PC-3 (cell line): ENCODE measurements at regions not wholly inside any gene's neighbourhood (a gene's known extent, or its start where the extent isn't known, plus 50 kb on each side); places are given as distances from the start of the nearest gene placed in this dataset.

Experiments used
- ATAC-seq: fragments of 200-7000 bp; cut with Tn5 transposase; 2 replicates; pipeline ENCODE4 v1.9.1; 2020; ENCODE audit warnings: mild to moderate bottlenecking, moderate library complexity
- BruUV-seq: library from RNA; stranded (reverse); fragments of 400-500 nt; replicated peaks from 2 replicates; lab custom pipeline; 2021; lab: Mats Ljungman, UMichigan
- CTCF ChIA-PET: fragments of 300-600 bp; sonication (Branson Sonifier 250); formaldehyde crosslinking; loops from one replicate; lab custom pipeline; 2022; ENCODE audit warnings: antibody characterized with exemption; lab: Charles Lee
- POLR2A ChIA-PET: fragments of 300-600 bp; sonication (Branson Sonifier 250); formaldehyde crosslinking; loops from one replicate; lab custom pipeline; 2022; ENCODE audit warnings: antibody characterized with exemption; ENCODE audit not compliant: unreplicated experiment; lab: Charles Lee
- DNase-seq: peaks from one replicate; pipeline ENCODE4 v3.0.0-alpha.2; 2015
- H2AFZ ChIP-seq: fragments of 300-600 bp; sonication (generic); 2 replicates; pipeline ENCODE4 v1.6.0; 2016; ENCODE audit warnings: antibody characterized with exemption, low read length
- H3F3A ChIP-seq: fragments of 300-600 bp; sonication (generic); one replicate; pipeline ENCODE4 v1.6.0; 2017; ENCODE audit warnings: antibody characterized with exemption, low read length, control low read depth, mild to moderate bottlenecking; ENCODE audit not compliant: unreplicated experiment
- H3K27ac ChIP-seq: fragments of 300-600 bp; sonication (generic); 2 replicates; pipeline ENCODE4 v1.5.1; 2016; ENCODE audit warnings: mild to moderate bottlenecking, low read length
- H3K27me3 ChIP-seq: fragments of 300-600 bp; sonication (generic); 2 replicates; pipeline ENCODE4 v1.6.1; 2016; ENCODE audit warnings: low read length, mixed read lengths
- H3K36me3 ChIP-seq: fragments of 300-600 bp; sonication (generic); 2 replicates; pipeline ENCODE4 v1.6.1; 2016; ENCODE audit warnings: low read depth, mixed run types, low read length, mixed read lengths
- H3K4me1 ChIP-seq: fragments of 300-600 bp; sonication (generic); 2 replicates; pipeline ENCODE4 v1.5.1; 2016; ENCODE audit warnings: low read length; ENCODE audit not compliant: insufficient read depth
- H3K4me2 ChIP-seq: fragments of 300-600 bp; sonication (generic); 2 replicates; pipeline ENCODE4 v1.6.0; 2016; ENCODE audit warnings: low read length
- H3K4me3 ChIP-seq: fragments of 300-600 bp; sonication (generic); 2 replicates; pipeline ENCODE4 v1.5.1; 2016; ENCODE audit warnings: mild to moderate bottlenecking, low read length, mixed read lengths
- H3K79me2 ChIP-seq: fragments of 300-600 bp; sonication (generic); 2 replicates; pipeline ENCODE4 v1.6.1; 2017; ENCODE audit warnings: low read length, mixed read lengths
- H3K9ac ChIP-seq: fragments of 300-600 bp; sonication (generic); 2 replicates; pipeline ENCODE4 v1.6.0; 2016; ENCODE audit warnings: mild to moderate bottlenecking, low read length
- H3K9me2 ChIP-seq: fragments of 300-600 bp; sonication (generic); replicated peaks from 2 replicates; pipeline ENCODE4 v1.6.1; 2016; ENCODE audit warnings: mixed run types, low read length, mixed read lengths
- H3K9me3 ChIP-seq: fragments of 300-600 bp; sonication (generic); 2 replicates; pipeline ENCODE4 v1.6.1; 2016; ENCODE audit warnings: low read length, mixed read lengths
- H4K20me1 ChIP-seq: fragments of 300-600 bp; sonication (generic); 2 replicates; pipeline ENCODE4 v1.6.1; 2016; ENCODE audit warnings: low read length, mixed read lengths
- CTCF ChIP-seq: fragments of 300-600 bp; sonication (generic); conservative IDR thresholded peaks from 2 replicates; pipeline ENCODE4 v1.5.1; 2017; ENCODE audit warnings: antibody characterized with exemption, low read depth, mild to moderate bottlenecking, low read length
- EZH2 ChIP-seq: fragments of 300-600 bp; sonication (generic); IDR thresholded peaks from one replicate; pipeline ENCODE4 v1.6.1; 2017; ENCODE audit warnings: antibody characterized with exemption, mild to moderate bottlenecking, low read length; ENCODE audit not compliant: unreplicated experiment
- EZH2phosphoT487 ChIP-seq: fragments of 300-600 bp; sonication (generic); IDR thresholded peaks from 2 replicates; pipeline ENCODE4 v1.6.1; 2018; ENCODE audit warnings: mild to moderate bottlenecking, antibody characterized with exemption, low read length, borderline replicate concordance
- intact Hi-C: fragments of 100-400 bp; cut with micrococcal nuclease; formaldehyde crosslinking; loops from 2 replicates; pipeline ENCODE4 v1.9.0; 2023

GRCh38 chr3:107112356-107112755 lies 264.9 kb upstream of the CCDC54 start:
- ChIA-PET POLR2A (no interaction called here), CTCF (no interaction called here)
- Histone ChIP-seq H3K4me2 (no peak overlapping the region), H3K9ac (no peak overlapping the region), H3F3A (no peaks in the 10 kb centered on the region), H4K20me1 (no peaks in the 10 kb centered on the region), H3K9me3 (no peaks in the 10 kb centered on the region), H3K4me3 (no peak overlapping the region), H2AFZ (no peak overlapping the region), H3K9me2 (no peaks in the 10 kb centered on the region), H3K36me3 (no peaks in the 10 kb centered on the region), H3K27ac (no peak overlapping the region), H3K79me2 (no peaks in the 10 kb centered on the region), H3K4me1 (peaks cover 9% of the 10 kb centered on the region; the same call in 1 of the 2 replicates), H3K27me3 (no peaks in the 10 kb centered on the region)
- no peak for TF ChIP-seq EZH2
- no peak for TF ChIP-seq CTCF
- TF ChIP-seq EZH2phosphoT487, result no peak
- BruUV-seq, result no TSS peak
- ATAC-seq (no peak), DNase-seq (no peak)
- intact Hi-C loops, result no loop called here

DNA sequence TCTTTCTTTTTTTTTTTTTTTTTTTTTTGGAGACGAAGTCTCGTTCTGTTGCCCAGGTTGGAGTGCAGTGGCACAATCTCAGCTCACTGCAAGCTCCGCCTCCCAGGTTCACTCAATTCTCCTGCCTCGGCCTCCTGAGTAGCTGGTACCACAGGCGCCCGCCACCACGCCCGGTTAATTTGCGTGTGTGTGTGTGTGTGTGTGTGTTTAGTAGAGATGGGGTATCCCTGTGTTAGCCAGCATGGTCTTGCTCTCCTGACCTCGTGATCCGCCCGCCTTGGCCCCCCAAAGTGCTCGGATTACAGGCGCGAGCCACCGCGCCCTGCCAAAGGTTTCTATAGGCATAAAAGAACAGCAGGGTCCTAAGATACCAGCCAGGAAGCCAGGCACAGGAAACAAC lies 261.0 kb upstream of the CCDC54 start:
- POLR2A ChIA-PET, result no interaction called here
- CTCF ChIA-PET, result no interaction called here
- no peak overlapping the region for H3K27ac ChIP-seq
- ATAC-seq (no peak), DNase-seq (no peak)
- H3K4me1 ChIP-seq, result peaks cover 9% of the 10 kb centered on the region; the same call in 1 of the 2 replicates
- no peak overlapping the region for H2AFZ ChIP-seq
- H3K9me3 ChIP-seq, result no peaks in the 10 kb centered on the region
- TF ChIP-seq EZH2phosphoT487, result no peak
- TF ChIP-seq EZH2, result no peak
- no peak for TF ChIP-seq CTCF
- H3K9me2 ChIP-seq, result no peaks in the 10 kb centered on the region
- BruUV-seq, result no TSS peak
- H3K4me3 ChIP-seq, result no peak overlapping the region
- no peaks in the 10 kb centered on the region for H4K20me1 ChIP-seq
- H3K4me2 ChIP-seq, result no peak overlapping the region
- H3K36me3 ChIP-seq, result no peaks in the 10 kb centered on the region
- H3K27me3 ChIP-seq, result no peaks in the 10 kb centered on the region
- H3K79me2 ChIP-seq, result no peaks in the 10 kb centered on the region
- H3F3A ChIP-seq, result no peaks in the 10 kb centered on the region
- intact Hi-C loops, result loop anchor here (5.0 kb wide), 3 partner anchors 1429 to 1749 kb away; partner anchors contain the start of gene ALCAM
- no peak overlapping the region for H3K9ac ChIP-seq

- CTCF ChIA-PET, result no interaction called here
- BruUV-seq, result no TSS peak
- intact Hi-C loops, result loop anchor here (5.0 kb wide), 3 partner anchors 1430 to 1750 kb away; partner anchors contain the start of gene ALCAM
- ATAC-seq (no peak), DNase-seq (no peak)
- POLR2A ChIA-PET, result no interaction called here
- H3K9me3 ChIP-seq, result no peaks in the 10 kb centered on the region
- H3K4me2 ChIP-seq, result no peak overlapping the region
- H2AFZ ChIP-seq, result no peak overlapping the region
- H3F3A ChIP-seq, result no peaks in the 10 kb centered on the region
- H3K4me3 ChIP-seq, result no peak overlapping the region
- H3K79me2 ChIP-seq, result no peaks in the 10 kb centered on the region
- no peaks in the 10 kb centered on the region for H4K20me1 ChIP-seq
- H3K4me1 ChIP-seq, result peaks cover 9% of the 10 kb centered on the region; the same call in 1 of the 2 replicates
- H3K27ac ChIP-seq, result no peak overlapping the region
- TF ChIP-seq EZH2, result no peak
- no peak for TF ChIP-seq EZH2phosphoT487
- TF ChIP-seq CTCF, result no peak
- H3K27me3 ChIP-seq, result no peaks in the 10 kb centered on the region
- H3K9ac ChIP-seq, result no peak overlapping the region
- H3K9me2 ChIP-seq, result no peaks in the 10 kb centered on the region
- no peaks in the 10 kb centered on the region for H3K36me3 ChIP-seq
Measured at GRCh38 chr3:107117156-107117555, 260.1 kb upstream of the CCDC54 start.
